ENCODE measurements at regions not wholly inside any gene's neighbourhood (a gene's known extent, or its start where the extent isn't known, plus 50 kb on each side); places are given as distances from the start of the nearest gene placed in this dataset.

- Mint-ChIP-seq H3K4me3 (no peak overlapping the region), H3K4me1 (no peaks in the 10 kb centered on the region), H3K27ac (no peak overlapping the region), H3K36me3 (ENCODE audit: low read depth) (no peaks in the 10 kb centered on the region), H3K9me3 (no peaks in the 10 kb centered on the region), H3K27me3 (ENCODE audit: insufficient read depth) (no peaks in the 10 kb centered on the region)
- H3K9me3 ChIP-seq (ENCODE audit: control insufficient read depth, low read length) = no peaks in the 10 kb centered on the region
- DNase-seq = no peak
- no peak overlapping the region for H3K27ac ChIP-seq (ENCODE audit: low read depth, low read length)
- H3K4me3 ChIP-seq (ENCODE audit: low read length) = no peak overlapping the region
- H3K4me1 ChIP-seq (ENCODE audit: control insufficient read depth, insufficient read depth, low read length) = no peaks in the 10 kb centered on the region
- 83 to 85% methylated on average over 4 of the region's 4 CpGs for WGBS, 2 experiments (ENCODE audit: insufficient coverage in 1 of 2, insufficient read length in 1 of 2)
- no peak for TF ChIP-seq CTCF (conservative IDR thresholded peaks at IDR 0.05)
- no peaks in the 10 kb centered on the region for H3K27me3 ChIP-seq (ENCODE audit: control insufficient read depth, insufficient read depth, low read length, poor library complexity, severe bottlenecking)
- H3K36me3 ChIP-seq (ENCODE audit: control insufficient read depth, insufficient read depth, low read length) = no peaks in the 10 kb centered on the region
- H3K9ac ChIP-seq (ENCODE audit: extremely low read depth, low read length, poor library complexity, severe bottlenecking) = no peak overlapping the region
These were observed 206.3 kb upstream of the NR5A2 start for GRCh38 chr1:199821029-199821779.

GRCh38 chr1:199832451-199832850 is 195.1 kb upstream of the NR5A2 start:
- Histone ChIP-seq H3K27ac (ENCODE audit: low read depth, low read length) (no peak overlapping the region), H3K9ac (ENCODE audit: extremely low read depth, low read length, poor library complexity, severe bottlenecking) (no peak overlapping the region), H3K4me3 (ENCODE audit: low read length) (no peak overlapping the region), H3K4me1 (ENCODE audit: control insufficient read depth, insufficient read depth, low read length) (no peaks in the 10 kb centered on the region), H3K27me3 (ENCODE audit: control insufficient read depth, insufficient read depth, low read length, poor library complexity, severe bottlenecking) (no peaks in the 10 kb centered on the region), H3K9me3 (ENCODE audit: control insufficient read depth, low read length) (no peaks in the 10 kb centered on the region), H3K36me3 (ENCODE audit: control insufficient read depth, insufficient read depth, low read length) (no peaks in the 10 kb centered on the region)
- Mint-ChIP-seq H3K4me1 (peaks cover 2% of the 10 kb centered on the region), H3K27ac (no peak overlapping the region), H3K4me3 (no peak overlapping the region), H3K27me3 (ENCODE audit: insufficient read depth) (no peaks in the 10 kb centered on the region), H3K9me3 (peaks cover 4% of the 10 kb centered on the region), H3K36me3 (ENCODE audit: low read depth) (no peaks in the 10 kb centered on the region)
- no peak for TF ChIP-seq CTCF (conservative IDR thresholded peaks at IDR 0.05)
- no peak for DNase-seq
- WGBS, 2 experiments (ENCODE audit: insufficient coverage in 1 of 2, insufficient read length in 1 of 2) = 78 to 82% methylated on average over 2 of the region's 2 CpGs

GRCh38 chr1:199834711-199835110 is 192.8 kb upstream of the NR5A2 start:
- H3K27ac Mint-ChIP-seq = no peak overlapping the region
- H3K36me3 ChIP-seq (ENCODE audit: control insufficient read depth, insufficient read depth, low read length) = no peaks in the 10 kb centered on the region
- H3K4me3 ChIP-seq (ENCODE audit: low read length) = no peak overlapping the region
- no peak for DNase-seq
- no peaks in the 10 kb centered on the region for H3K9me3 ChIP-seq (ENCODE audit: control insufficient read depth, low read length)
- H3K27me3 Mint-ChIP-seq (ENCODE audit: insufficient read depth) = no peaks in the 10 kb centered on the region
- H3K4me1 ChIP-seq (ENCODE audit: control insufficient read depth, insufficient read depth, low read length) = no peaks in the 10 kb centered on the region
- no peak overlapping the region for H3K9ac ChIP-seq (ENCODE audit: extremely low read depth, low read length, poor library complexity, severe bottlenecking)
- no peaks in the 10 kb centered on the region for H3K36me3 Mint-ChIP-seq (ENCODE audit: low read depth)
- no peak for TF ChIP-seq CTCF (conservative IDR thresholded peaks at IDR 0.05)
- WGBS, 2 experiments (ENCODE audit: insufficient coverage in 1 of 2, insufficient read length in 1 of 2) = 100% methylated on average over 1 of the region's 1 CpG; no CpG with 5 or more reads in 1 of the 2 experiments
- no peak overlapping the region for H3K4me3 Mint-ChIP-seq
- no peaks in the 10 kb centered on the region for H3K27me3 ChIP-seq (ENCODE audit: control insufficient read depth, insufficient read depth, low read length, poor library complexity, severe bottlenecking)
- H3K4me1 Mint-ChIP-seq = peaks cover 2% of the 10 kb centered on the region
- H3K9me3 Mint-ChIP-seq = peaks cover 8% of the 10 kb centered on the region
- no peak overlapping the region for H3K27ac ChIP-seq (ENCODE audit: low read depth, low read length)

Measured in endodermal cell (in vitro differentiated cells).